H9 (cell line): ENCODE measurements at regions not wholly inside any gene's neighbourhood (a gene's known extent, or its start where the extent isn't known, plus 50 kb on each side); places are given as distances from the start of the nearest gene placed in this dataset.

Experiments used
- DNase-seq: peaks from one replicate; pipeline ENCODE4 v3.0.0-alpha.2; 2017
- H2AFZ ChIP-seq: one replicate; pipeline ENCODE4 v1.6.1; 2013; ENCODE audit warnings: mild to moderate bottlenecking, low read length, control low read depth, moderate library complexity
- H2AK5ac ChIP-seq: 2 replicates; pipeline ENCODE4 v1.6.1; 2013; ENCODE audit warnings: low read length, control low read depth, mixed read lengths; ENCODE audit not compliant: insufficient read length
- H2BK120ac ChIP-seq: one replicate; pipeline ENCODE4 v1.6.1; 2013; ENCODE audit warnings: low read depth, mild to moderate bottlenecking, low read length, control low read depth, inconsistent platforms; ENCODE audit not compliant: poor library complexity, severe bottlenecking
- H2BK12ac ChIP-seq: 2 replicates; pipeline ENCODE4 v1.6.1; 2013; ENCODE audit warnings: low read length, control low read depth, mixed read lengths, low read depth; ENCODE audit not compliant: insufficient read length
- H2BK15ac ChIP-seq: 2 replicates; pipeline ENCODE4 v1.6.1; 2013; ENCODE audit warnings: low read depth, low read length, control low read depth
- H2BK20ac ChIP-seq: one replicate; pipeline ENCODE4 v1.6.1; 2013; ENCODE audit warnings: low read depth, mild to moderate bottlenecking, low read length, control low read depth, inconsistent platforms; ENCODE audit not compliant: poor library complexity, severe bottlenecking
- H2BK5ac ChIP-seq: 2 replicates; pipeline ENCODE4 v1.6.1; 2013; ENCODE audit warnings: low read length, control low read depth, mixed read lengths; ENCODE audit not compliant: insufficient read length
- H3K14ac ChIP-seq: 2 replicates; pipeline ENCODE4 v1.6.1; 2013; ENCODE audit warnings: low read length, control low read depth; ENCODE audit not compliant: insufficient read depth
- H3K18ac ChIP-seq: 2 replicates; pipeline ENCODE4 v1.6.1; 2013; ENCODE audit warnings: low read depth, mild to moderate bottlenecking, mixed read lengths, low read length, control low read depth; ENCODE audit not compliant: insufficient read length
- H3K23ac ChIP-seq: 2 replicates; pipeline ENCODE4 v1.6.1; 2013; ENCODE audit warnings: low read length, control low read depth, mixed read lengths, low read depth; ENCODE audit not compliant: insufficient read length
- H3K23me2 ChIP-seq: 2 replicates; pipeline ENCODE4 v1.6.1; 2013; ENCODE audit warnings: low read depth, mild to moderate bottlenecking, mixed read lengths, low read length, control low read depth; ENCODE audit not compliant: insufficient read length, poor library complexity, severe bottlenecking
- H3K27ac ChIP-seq: 2 replicates; pipeline ENCODE4 v1.5.1; 2013; ENCODE audit warnings: low read length, control low read depth, mixed read lengths, low read depth; ENCODE audit not compliant: insufficient read length
- H3K27me3 ChIP-seq: 2 replicates; pipeline ENCODE4 v1.6.1; 2013; ENCODE audit warnings: low read length, control low read depth, inconsistent platforms; ENCODE audit not compliant: insufficient read depth
- H3K4ac ChIP-seq: 2 replicates; pipeline ENCODE4 v1.6.1; 2013; ENCODE audit warnings: low read depth, mild to moderate bottlenecking, control low read depth, inconsistent platforms, low read length, moderate library complexity
- H3K4me1 ChIP-seq: 2 replicates; pipeline ENCODE4 v1.6.1; 2013; ENCODE audit warnings: low read length, control low read depth, inconsistent platforms; ENCODE audit not compliant: insufficient read depth
- H3K4me2 ChIP-seq: 2 replicates; pipeline ENCODE4 v1.6.1; 2013; ENCODE audit warnings: low read length, control low read depth, mixed read lengths; ENCODE audit not compliant: insufficient read length, insufficient read depth
- H3K56ac ChIP-seq: 2 replicates; pipeline ENCODE4 v1.6.1; 2013; ENCODE audit warnings: low read depth, mild to moderate bottlenecking, mixed read lengths, low read length, control low read depth; ENCODE audit not compliant: insufficient read length
- H3K79me1 ChIP-seq: 2 replicates; pipeline ENCODE4 v1.6.1; 2013; ENCODE audit warnings: low read depth, mild to moderate bottlenecking, moderate library complexity, low read length, control low read depth, inconsistent platforms; ENCODE audit not compliant: insufficient read depth, poor library complexity, severe bottlenecking
- H3K79me2 ChIP-seq: 2 replicates; pipeline ENCODE4 v1.6.1; 2013; ENCODE audit warnings: low read length, control low read depth, inconsistent platforms; ENCODE audit not compliant: insufficient read depth
- H3K9ac ChIP-seq: 2 replicates; pipeline ENCODE4 v1.6.1; 2013; ENCODE audit warnings: low read length, control low read depth, mixed read lengths; ENCODE audit not compliant: insufficient read length; ENCODE audit errors: extremely low read depth
- H3K9me3 ChIP-seq: one replicate; pipeline ENCODE4 v1.6.1; 2013; ENCODE audit warnings: low read depth, low read length, inconsistent platforms; ENCODE audit not compliant: control insufficient read depth
- H3T11ph ChIP-seq: one replicate; pipeline ENCODE4 v1.6.1; 2013; ENCODE audit warnings: mild to moderate bottlenecking, low read length, control low read depth, inconsistent platforms
- H4K20me1 ChIP-seq: one replicate; pipeline ENCODE4 v1.6.1; 2013; ENCODE audit not compliant: control insufficient read depth, insufficient read length, insufficient read depth
- H4K5ac ChIP-seq: 2 replicates; pipeline ENCODE4 v1.6.1; 2013; ENCODE audit warnings: low read depth, mild to moderate bottlenecking, mixed read lengths, low read length, control low read depth; ENCODE audit not compliant: insufficient read length
- H4K8ac ChIP-seq: replicated peaks from 2 replicates; pipeline ENCODE4 v1.6.1; 2013; ENCODE audit warnings: low read length, control low read depth, mixed read lengths, low read depth; ENCODE audit not compliant: insufficient read length
- H4K91ac ChIP-seq: 2 replicates; pipeline ENCODE4 v1.6.1; 2013; ENCODE audit warnings: low read depth, mild to moderate bottlenecking, moderate library complexity, mixed read lengths, low read length, control low read depth; ENCODE audit not compliant: insufficient read length
- H3K27ac Mint-ChIP-seq, 3 experiments: 2 replicates in 2 of 3; 3 replicates in 1 of 3; pipeline ENCODE4 v1.8.0; 2020 to 2021; ENCODE audit warnings: mixed read lengths in 3 of 3, mild to moderate bottlenecking in 1 of 3, moderate library complexity in 1 of 3
- H3K27me3 Mint-ChIP-seq: 2 replicates; pipeline ENCODE4 v1.8.0; 2021; ENCODE audit warnings: low read depth, mild to moderate bottlenecking, moderate library complexity, mixed read lengths
- H3K36me3 Mint-ChIP-seq, 3 experiments: 2 replicates in 2 of 3; 3 replicates in 1 of 3; pipeline ENCODE4 v1.8.0; 2020 to 2021; ENCODE audit warnings: low read depth in 3 of 3, mixed read lengths in 3 of 3; ENCODE audit not compliant: insufficient read depth in 1 of 3
- H3K4me1 Mint-ChIP-seq, 2 experiments: 2 replicates each; pipeline ENCODE4 v1.8.0; 2020; ENCODE audit warnings: mixed read lengths in 2 of 2
- H3K4me3 Mint-ChIP-seq, 2 experiments: 2 replicates in 1 of 2; 3 replicates in 1 of 2; pipeline ENCODE4 v1.8.0; 2020 to 2021; ENCODE audit warnings: mild to moderate bottlenecking in 2 of 2, mixed read lengths in 2 of 2, moderate library complexity in 1 of 2
- H3K9me3 Mint-ChIP-seq, 2 experiments: 2 replicates in 1 of 2; 3 replicates in 1 of 2; pipeline ENCODE4 v1.8.0; 2020; ENCODE audit warnings: mild to moderate bottlenecking in 2 of 2, mixed read lengths in 2 of 2, moderate library complexity in 1 of 2
- CTCF ChIP-seq: fragments of 200-600 bp; sonication (generic); conservative IDR thresholded peaks from 3 replicates; pipeline ENCODE4 v1.8.0; 2021; ENCODE audit warnings: antibody characterized with exemption, mild to moderate bottlenecking
- whole genome bisulfite sequencing: extraction: QIAGEN DNeasy Blood & Tissue Kit; methylation state at CpG from one replicate; pipeline ENCODE4 v1.1.7; 2013; ENCODE audit warnings: missing lambda C conversion rate, low lambda C conversion rate, mixed read lengths; ENCODE audit not compliant: insufficient read length; ENCODE audit errors: extremely low coverage; 5-methylcytosine and 5-hydroxymethylcytosine counted together

- no peak overlapping the region for H2BK20ac ChIP-seq
- no peak for DNase-seq
- no peak overlapping the region for H4K5ac ChIP-seq
- no peak overlapping the region for H3K27ac ChIP-seq
- H3K4me3 Mint-ChIP-seq, result no peak overlapping the region
- no peak overlapping the region for H3T11ph ChIP-seq
- no peak overlapping the region for H2BK5ac ChIP-seq
- H2BK12ac ChIP-seq, result no peak overlapping the region
- H4K20me1 ChIP-seq, result no peaks in the 10 kb centered on the region
- H4K91ac ChIP-seq, result no peak overlapping the region
- no peak overlapping the region for H4K8ac ChIP-seq
- H3K27me3 Mint-ChIP-seq, result no peaks in the 10 kb centered on the region
- no peaks in the 10 kb centered on the region for H3K27me3 ChIP-seq
- H3K4ac ChIP-seq, result no peak overlapping the region
- no peak overlapping the region for H2BK120ac ChIP-seq
- no peak overlapping the region for H3K56ac ChIP-seq
- no peak overlapping the region for H2AFZ ChIP-seq
- no peak overlapping the region for H3K9ac ChIP-seq
- H3K36me3 Mint-ChIP-seq, result peaks cover 0 to 9% (median 1%) of the 10 kb centered on the region in 3 experiments; a peak in 4 of 7 replicates
- WGBS, result no CpG with 5 or more reads among the region's 17 CpGs
- H3K18ac ChIP-seq, result no peak overlapping the region
- H3K79me2 ChIP-seq, result no peaks in the 10 kb centered on the region
- H3K27ac Mint-ChIP-seq, result no peak overlapping the region
- no peaks in the 10 kb centered on the region for H3K79me1 ChIP-seq
- H3K9me3 Mint-ChIP-seq, result peaks cover 7 to 11% of the 10 kb centered on the region in 2 experiments; a peak in 4 of 5 replicates
- no peaks in the 10 kb centered on the region for H3K4me1 Mint-ChIP-seq
- no peak for TF ChIP-seq CTCF
- H3K23me2 ChIP-seq, result no peaks in the 10 kb centered on the region
- H2AK5ac ChIP-seq, result no peak overlapping the region
- no peak overlapping the region for H2BK15ac ChIP-seq
- H3K4me1 ChIP-seq, result no peaks in the 10 kb centered on the region
- no peak overlapping the region for H3K4me2 ChIP-seq
- H3K14ac ChIP-seq, result no peak overlapping the region
- no peaks in the 10 kb centered on the region for H3K9me3 ChIP-seq
- H3K23ac ChIP-seq, result no peak overlapping the region
Observed at GRCh38 chr7:145582742-145583303, 533.8 kb upstream of the CNTNAP2 start.
